Suprapubic skin (tissue), 4 donors: ENCODE measurements at regions not wholly inside any gene's neighbourhood (a gene's known extent, or its start where the extent isn't known, plus 50 kb on each side); places are given as distances from the start of the nearest gene placed in this dataset.

ENCODE experiments used
- EP300 ChIP-seq: sonication (generic); formaldehyde crosslinking; IDR thresholded peaks from one replicate; pipeline ENCODE4 v1.6.1; 2017; ENCODE audit warnings: antibody characterized with exemption
- POLR2A ChIP-seq, 2 donors: fragments of 450-650 bp; IDR thresholded peaks; one replicate each; pipeline ENCODE4 v1.6.1; 2017; ENCODE audit warnings: antibody characterized with exemption in 2 of 2, mild to moderate bottlenecking in 2 of 2, moderate library complexity in 2 of 2
- POLR2AphosphoS5 ChIP-seq, 3 donors: sonication (generic); formaldehyde crosslinking; IDR thresholded peaks; one replicate each; pipeline ENCODE4 v1.6.1; 2017; ENCODE audit warnings: antibody characterized with exemption in 3 of 3
- TF ChIP-seq, protein P1 (sequence below), 2 donors: fragments of 200-600 bp in 1 of 2; fragments of 450-650 bp in 1 of 2; sonication (generic) in 1 of 2; IDR thresholded peaks; one replicate each; pipeline ENCODE4 v1.5.1; 2016 to 2019; ENCODE audit warnings: antibody characterized with exemption in 2 of 2, mild to moderate bottlenecking in 1 of 2, moderate library complexity in 1 of 2

GRCh38 chr20:48489656-48490055 lies 338.1 kb downstream of the PREX1 start:
- TF ChIP-seq POLR2A (IDR thresholded peaks at IDR 0.05): no peak
- TF ChIP-seq, protein P1, sequence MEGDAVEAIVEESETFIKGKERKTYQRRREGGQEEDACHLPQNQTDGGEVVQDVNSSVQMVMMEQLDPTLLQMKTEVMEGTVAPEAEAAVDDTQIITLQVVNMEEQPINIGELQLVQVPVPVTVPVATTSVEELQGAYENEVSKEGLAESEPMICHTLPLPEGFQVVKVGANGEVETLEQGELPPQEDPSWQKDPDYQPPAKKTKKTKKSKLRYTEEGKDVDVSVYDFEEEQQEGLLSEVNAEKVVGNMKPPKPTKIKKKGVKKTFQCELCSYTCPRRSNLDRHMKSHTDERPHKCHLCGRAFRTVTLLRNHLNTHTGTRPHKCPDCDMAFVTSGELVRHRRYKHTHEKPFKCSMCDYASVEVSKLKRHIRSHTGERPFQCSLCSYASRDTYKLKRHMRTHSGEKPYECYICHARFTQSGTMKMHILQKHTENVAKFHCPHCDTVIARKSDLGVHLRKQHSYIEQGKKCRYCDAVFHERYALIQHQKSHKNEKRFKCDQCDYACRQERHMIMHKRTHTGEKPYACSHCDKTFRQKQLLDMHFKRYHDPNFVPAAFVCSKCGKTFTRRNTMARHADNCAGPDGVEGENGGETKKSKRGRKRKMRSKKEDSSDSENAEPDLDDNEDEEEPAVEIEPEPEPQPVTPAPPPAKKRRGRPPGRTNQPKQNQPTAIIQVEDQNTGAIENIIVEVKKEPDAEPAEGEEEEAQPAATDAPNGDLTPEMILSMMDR (IDR thresholded peaks at IDR 0.05): no peak
- no peak for TF ChIP-seq EP300
- no peak for TF ChIP-seq POLR2AphosphoS5 (IDR thresholded peaks at IDR 0.05)
